PC-3 (cell line): ENCODE measurements at regions not wholly inside any gene's neighbourhood (a gene's known extent, or its start where the extent isn't known, plus 50 kb on each side); places are given as distances from the start of the nearest gene placed in this dataset.

ENCODE experiments used
- ATAC-seq: fragments of 200-7000 bp; cut with Tn5 transposase; 2 replicates; pipeline ENCODE4 v1.9.1; 2020; ENCODE audit warnings: mild to moderate bottlenecking, moderate library complexity
- BruUV-seq: library from RNA; stranded (reverse); fragments of 400-500 nt; replicated peaks from 2 replicates; lab custom pipeline; 2021; lab: Mats Ljungman, UMichigan
- CTCF ChIA-PET: fragments of 300-600 bp; sonication (Branson Sonifier 250); formaldehyde crosslinking; loops from one replicate; lab custom pipeline; 2022; ENCODE audit warnings: antibody characterized with exemption; lab: Charles Lee
- POLR2A ChIA-PET: fragments of 300-600 bp; sonication (Branson Sonifier 250); formaldehyde crosslinking; loops from one replicate; lab custom pipeline; 2022; ENCODE audit warnings: antibody characterized with exemption; ENCODE audit not compliant: unreplicated experiment; lab: Charles Lee
- DNase-seq: peaks from one replicate; pipeline ENCODE4 v3.0.0-alpha.2; 2015
- H2AFZ ChIP-seq: fragments of 300-600 bp; sonication (generic); 2 replicates; pipeline ENCODE4 v1.6.0; 2016; ENCODE audit warnings: antibody characterized with exemption, low read length
- H3F3A ChIP-seq: fragments of 300-600 bp; sonication (generic); one replicate; pipeline ENCODE4 v1.6.0; 2017; ENCODE audit warnings: antibody characterized with exemption, low read length, control low read depth, mild to moderate bottlenecking; ENCODE audit not compliant: unreplicated experiment
- H3K27ac ChIP-seq: fragments of 300-600 bp; sonication (generic); 2 replicates; pipeline ENCODE4 v1.5.1; 2016; ENCODE audit warnings: mild to moderate bottlenecking, low read length
- H3K27me3 ChIP-seq: fragments of 300-600 bp; sonication (generic); 2 replicates; pipeline ENCODE4 v1.6.1; 2016; ENCODE audit warnings: low read length, mixed read lengths
- H3K36me3 ChIP-seq: fragments of 300-600 bp; sonication (generic); 2 replicates; pipeline ENCODE4 v1.6.1; 2016; ENCODE audit warnings: low read depth, mixed run types, low read length, mixed read lengths
- H3K4me1 ChIP-seq: fragments of 300-600 bp; sonication (generic); 2 replicates; pipeline ENCODE4 v1.5.1; 2016; ENCODE audit warnings: low read length; ENCODE audit not compliant: insufficient read depth
- H3K4me2 ChIP-seq: fragments of 300-600 bp; sonication (generic); 2 replicates; pipeline ENCODE4 v1.6.0; 2016; ENCODE audit warnings: low read length
- H3K4me3 ChIP-seq: fragments of 300-600 bp; sonication (generic); 2 replicates; pipeline ENCODE4 v1.5.1; 2016; ENCODE audit warnings: mild to moderate bottlenecking, low read length, mixed read lengths
- H3K79me2 ChIP-seq: fragments of 300-600 bp; sonication (generic); 2 replicates; pipeline ENCODE4 v1.6.1; 2017; ENCODE audit warnings: low read length, mixed read lengths
- H3K9ac ChIP-seq: fragments of 300-600 bp; sonication (generic); 2 replicates; pipeline ENCODE4 v1.6.0; 2016; ENCODE audit warnings: mild to moderate bottlenecking, low read length
- H3K9me2 ChIP-seq: fragments of 300-600 bp; sonication (generic); replicated peaks from 2 replicates; pipeline ENCODE4 v1.6.1; 2016; ENCODE audit warnings: mixed run types, low read length, mixed read lengths
- H3K9me3 ChIP-seq: fragments of 300-600 bp; sonication (generic); 2 replicates; pipeline ENCODE4 v1.6.1; 2016; ENCODE audit warnings: low read length, mixed read lengths
- H4K20me1 ChIP-seq: fragments of 300-600 bp; sonication (generic); 2 replicates; pipeline ENCODE4 v1.6.1; 2016; ENCODE audit warnings: low read length, mixed read lengths
- EZH2 ChIP-seq: fragments of 300-600 bp; sonication (generic); IDR thresholded peaks from one replicate; pipeline ENCODE4 v1.6.1; 2017; ENCODE audit warnings: antibody characterized with exemption, mild to moderate bottlenecking, low read length; ENCODE audit not compliant: unreplicated experiment
- EZH2phosphoT487 ChIP-seq: fragments of 300-600 bp; sonication (generic); IDR thresholded peaks from 2 replicates; pipeline ENCODE4 v1.6.1; 2018; ENCODE audit warnings: mild to moderate bottlenecking, antibody characterized with exemption, low read length, borderline replicate concordance
- intact Hi-C: fragments of 100-400 bp; cut with micrococcal nuclease; formaldehyde crosslinking; loops from 2 replicates; pipeline ENCODE4 v1.9.0; 2023
- TF ChIP-seq, protein P1 (sequence below): fragments of 300-600 bp; sonication (generic); conservative IDR thresholded peaks from 2 replicates; pipeline ENCODE4 v1.5.1; 2017; ENCODE audit warnings: antibody characterized with exemption, low read depth, mild to moderate bottlenecking, low read length

DNA sequence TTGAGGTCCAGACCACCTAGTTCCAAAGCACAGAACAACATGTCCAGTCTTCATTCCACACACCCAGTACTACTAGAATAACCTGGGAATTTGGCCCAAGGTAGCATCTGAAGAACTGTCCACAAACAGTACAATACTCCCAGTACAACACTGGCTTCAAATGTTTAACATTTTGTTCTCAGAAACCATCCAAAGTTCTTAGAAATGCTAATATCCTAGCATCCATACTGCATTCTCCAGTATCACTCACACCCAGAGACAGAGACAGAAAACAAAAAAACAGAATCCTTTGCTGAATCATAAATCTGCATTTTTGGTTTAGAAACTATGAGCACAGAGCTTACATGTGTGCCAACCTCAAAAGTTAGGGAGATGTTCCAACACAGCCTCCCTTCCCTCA is 490.8 kb downstream of the FOXO1 start:
- Histone ChIP-seq H2AFZ (no peak overlapping the region), H3K27me3 (no peaks in the 10 kb centered on the region), H3K4me1 (peaks cover 9% of the 10 kb centered on the region; the same call in 1 of the 2 replicates), H3F3A (no peaks in the 10 kb centered on the region), H3K4me3 (no peak overlapping the region), H3K9me3 (no peaks in the 10 kb centered on the region), H3K4me2 (no peak overlapping the region), H3K36me3 (no peaks in the 10 kb centered on the region), H4K20me1 (no peaks in the 10 kb centered on the region), H3K79me2 (no peaks in the 10 kb centered on the region), H3K9me2 (no peaks in the 10 kb centered on the region), H3K27ac (no peak overlapping the region), H3K9ac (no peak overlapping the region)
- DNase-seq: no peak
- intact Hi-C loops: no loop called here
- POLR2A ChIA-PET: no interaction called here
- TF ChIP-seq EZH2 (no peak), EZH2phosphoT487 (no peak)
- TF ChIP-seq, protein P1, sequence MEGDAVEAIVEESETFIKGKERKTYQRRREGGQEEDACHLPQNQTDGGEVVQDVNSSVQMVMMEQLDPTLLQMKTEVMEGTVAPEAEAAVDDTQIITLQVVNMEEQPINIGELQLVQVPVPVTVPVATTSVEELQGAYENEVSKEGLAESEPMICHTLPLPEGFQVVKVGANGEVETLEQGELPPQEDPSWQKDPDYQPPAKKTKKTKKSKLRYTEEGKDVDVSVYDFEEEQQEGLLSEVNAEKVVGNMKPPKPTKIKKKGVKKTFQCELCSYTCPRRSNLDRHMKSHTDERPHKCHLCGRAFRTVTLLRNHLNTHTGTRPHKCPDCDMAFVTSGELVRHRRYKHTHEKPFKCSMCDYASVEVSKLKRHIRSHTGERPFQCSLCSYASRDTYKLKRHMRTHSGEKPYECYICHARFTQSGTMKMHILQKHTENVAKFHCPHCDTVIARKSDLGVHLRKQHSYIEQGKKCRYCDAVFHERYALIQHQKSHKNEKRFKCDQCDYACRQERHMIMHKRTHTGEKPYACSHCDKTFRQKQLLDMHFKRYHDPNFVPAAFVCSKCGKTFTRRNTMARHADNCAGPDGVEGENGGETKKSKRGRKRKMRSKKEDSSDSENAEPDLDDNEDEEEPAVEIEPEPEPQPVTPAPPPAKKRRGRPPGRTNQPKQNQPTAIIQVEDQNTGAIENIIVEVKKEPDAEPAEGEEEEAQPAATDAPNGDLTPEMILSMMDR: no peak
- ATAC-seq: no peak
- no TSS peak for BruUV-seq
- CTCF ChIA-PET: interaction anchor here (0.7 kb wide), 1 partner anchor 18 kb away, joined by 5 read pairs; no protein-coding TSS in a partner anchor

DNA sequence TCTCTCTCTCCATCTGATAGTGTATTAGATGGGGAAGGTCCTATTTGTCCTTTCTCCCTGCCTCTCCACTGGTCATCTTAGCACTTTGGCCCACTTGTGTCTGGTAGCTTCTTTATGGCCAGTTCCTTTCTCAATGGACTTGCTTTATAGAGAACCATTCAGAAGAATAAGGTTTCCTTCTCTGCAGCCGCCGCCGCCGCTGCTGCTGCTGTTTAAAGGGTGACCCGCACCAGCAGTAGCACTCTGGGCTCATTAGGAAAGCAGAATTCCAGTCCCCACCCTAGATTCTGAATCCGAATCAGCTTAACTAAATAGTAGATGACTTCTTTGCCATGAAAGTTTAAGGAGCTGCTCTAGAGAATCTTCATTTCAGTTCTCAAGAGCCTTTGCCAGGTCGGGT is 490.2 kb downstream of the FOXO1 start:
- CTCF ChIA-PET: no interaction called here
- Histone ChIP-seq H3K4me3 (no peak overlapping the region), H3K9me3 (no peaks in the 10 kb centered on the region), H3K27me3 (no peaks in the 10 kb centered on the region), H3K4me2 (no peak overlapping the region), H3K9me2 (no peaks in the 10 kb centered on the region), H3F3A (no peaks in the 10 kb centered on the region), H4K20me1 (no peaks in the 10 kb centered on the region), H3K4me1 (peaks cover 3% of the 10 kb centered on the region; the same call in 1 of the 2 replicates), H3K36me3 (no peaks in the 10 kb centered on the region), H3K79me2 (no peaks in the 10 kb centered on the region), H2AFZ (no peak overlapping the region), H3K9ac (no peak overlapping the region), H3K27ac (no peak overlapping the region)
- DNase-seq (no peak), ATAC-seq (no peak)
- TF ChIP-seq EZH2phosphoT487 (no peak), EZH2 (no peak)
- TF ChIP-seq, protein P1: no peak
- POLR2A ChIA-PET: no interaction called here
- intact Hi-C loops: no loop called here
- no TSS peak for BruUV-seq

DNA sequence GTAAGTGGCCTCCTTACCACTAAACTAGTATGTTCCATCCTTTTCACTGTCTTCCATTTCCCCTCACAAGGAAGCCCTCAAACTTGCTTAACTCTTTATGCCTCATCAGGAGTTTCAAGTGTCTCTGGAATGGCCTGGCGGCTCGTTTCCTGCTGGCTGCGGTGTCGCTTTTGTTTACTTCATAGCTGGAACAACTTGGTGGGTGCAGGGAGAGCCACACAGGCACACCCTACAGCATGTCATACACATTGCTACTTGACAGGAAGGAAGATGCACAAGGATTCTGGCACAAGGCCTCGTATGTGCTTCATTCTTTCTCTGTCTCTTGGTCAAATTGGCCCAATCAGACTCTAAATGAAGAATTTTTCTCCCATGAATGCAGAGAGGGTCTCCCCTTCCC is 488.3 kb downstream of the FOXO1 start:
- DNase-seq: no peak
- no peak overlapping the region for H3K27ac ChIP-seq
- TF ChIP-seq EZH2 (no peak), EZH2phosphoT487 (no peak)
- TF ChIP-seq, protein P1: no peak
- CTCF ChIA-PET: interaction anchor here (0.6 kb wide), 1 partner anchor 10 kb away, joined by 7 read pairs; no protein-coding TSS in a partner anchor
- no peak overlapping the region for H3K4me3 ChIP-seq
- H2AFZ ChIP-seq: no peak overlapping the region
- no peaks in the 10 kb centered on the region for H3F3A ChIP-seq
- POLR2A ChIA-PET: no interaction called here
- no peaks in the 10 kb centered on the region for H3K27me3 ChIP-seq
- BruUV-seq: no TSS peak
- intact Hi-C loops: no loop called here
- H3K9ac ChIP-seq: no peak overlapping the region
- no peaks in the 10 kb centered on the region for H3K9me3 ChIP-seq
- no peaks in the 10 kb centered on the region for H3K9me2 ChIP-seq
- no peak overlapping the region for H3K4me2 ChIP-seq
- no peak for ATAC-seq
- no peaks in the 10 kb centered on the region for H4K20me1 ChIP-seq
- H3K79me2 ChIP-seq: no peaks in the 10 kb centered on the region
- H3K4me1 ChIP-seq: peaks cover 5% of the 10 kb centered on the region; the same call in 1 of the 2 replicates
- H3K36me3 ChIP-seq: no peaks in the 10 kb centered on the region
